Kidney tubule cell (primary cell): ENCODE measurements at regions not wholly inside any gene's neighbourhood (a gene's known extent, or its start where the extent isn't known, plus 50 kb on each side); places are given as distances from the start of the nearest gene placed in this dataset.
"Not testable (repeated sequence)": the region's sequence is repeated elsewhere in the genome, so short reads cannot be mapped to it uniquely, and the experiment has no call there.

Experiments used
- DNase-seq: peaks from one replicate; pipeline ENCODE4 v3.0.0-alpha.2; 2018; ENCODE audit warnings: low spot score

DNA sequence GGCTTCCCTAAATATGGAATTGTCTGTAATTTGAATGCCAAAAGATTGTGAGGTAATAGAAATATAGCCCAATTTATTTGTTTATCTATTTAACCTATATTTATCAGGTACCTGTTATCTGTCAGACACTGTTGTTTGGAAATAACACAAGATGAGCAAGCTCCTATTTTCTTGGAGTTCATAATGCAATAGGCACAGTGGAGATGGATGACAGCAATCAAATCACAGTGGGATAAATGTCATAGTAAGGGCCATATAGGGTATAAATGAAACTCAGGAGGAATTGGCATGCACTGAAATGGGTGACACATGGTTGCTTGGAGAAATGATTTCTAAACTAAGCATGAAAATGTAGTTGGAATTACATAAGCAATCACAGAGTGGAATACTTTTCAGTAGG lies 761.8 kb upstream of the MBL2 start:
- DNase-seq, result no peak

DNA sequence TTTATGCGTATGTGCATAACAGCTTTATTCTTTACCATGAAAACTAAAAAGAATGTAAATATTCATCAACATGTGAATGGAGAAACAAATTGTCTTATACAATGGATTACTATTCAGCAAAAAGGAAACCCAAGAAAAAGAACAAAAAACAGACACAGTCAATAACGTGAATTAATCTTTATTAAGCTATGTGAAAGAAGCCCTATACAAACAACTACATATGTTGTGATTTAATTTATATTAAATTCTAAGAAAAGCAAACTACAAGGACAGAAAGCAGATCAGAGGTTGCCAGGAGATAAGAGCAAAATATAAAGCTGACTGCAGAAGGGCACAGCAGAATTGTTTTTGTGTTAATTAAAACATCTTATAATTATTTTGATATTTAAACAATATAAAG lies 756.4 kb upstream of the MBL2 start:
- no peak for DNase-seq

DNA sequence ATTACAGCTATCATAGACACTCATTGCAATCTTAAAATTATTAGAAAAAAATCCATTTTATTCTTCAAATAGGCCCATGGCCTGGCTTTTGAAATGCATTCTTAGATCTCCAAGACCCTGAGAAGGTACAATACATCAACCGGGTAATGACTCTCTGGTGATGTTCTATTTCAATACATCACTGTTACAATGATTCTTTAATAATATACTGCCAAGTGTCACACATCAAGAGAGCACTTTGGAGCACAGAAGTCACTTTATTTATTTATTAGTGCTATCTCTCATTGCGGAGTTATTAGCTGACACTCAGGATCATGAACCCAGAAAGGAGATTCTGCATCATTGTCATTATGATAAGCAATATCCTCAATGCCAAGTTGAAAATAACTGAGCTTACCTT lies 748.5 kb upstream of the MBL2 start:
- DNase-seq, result no peak

DNA sequence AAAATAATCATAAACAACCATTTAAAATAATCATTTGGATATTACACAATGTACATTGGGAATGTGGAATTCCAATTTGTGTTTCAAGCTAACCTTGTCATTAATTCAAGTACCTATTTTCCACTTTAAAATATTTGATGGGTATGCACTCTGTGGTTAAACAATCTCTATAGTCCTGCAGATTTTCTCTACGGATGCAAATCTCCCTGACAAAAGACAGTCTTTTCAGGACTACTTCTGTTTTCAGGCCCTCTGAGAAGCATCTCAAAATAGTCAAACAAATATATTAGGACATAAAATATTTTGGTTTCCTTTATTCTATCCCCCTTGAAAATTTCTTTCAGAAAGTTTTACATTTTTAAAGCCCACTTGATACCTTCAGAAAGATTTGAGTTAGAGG lies 735.6 kb upstream of the MBL2 start:
- DNase-seq, result no peak

DNA sequence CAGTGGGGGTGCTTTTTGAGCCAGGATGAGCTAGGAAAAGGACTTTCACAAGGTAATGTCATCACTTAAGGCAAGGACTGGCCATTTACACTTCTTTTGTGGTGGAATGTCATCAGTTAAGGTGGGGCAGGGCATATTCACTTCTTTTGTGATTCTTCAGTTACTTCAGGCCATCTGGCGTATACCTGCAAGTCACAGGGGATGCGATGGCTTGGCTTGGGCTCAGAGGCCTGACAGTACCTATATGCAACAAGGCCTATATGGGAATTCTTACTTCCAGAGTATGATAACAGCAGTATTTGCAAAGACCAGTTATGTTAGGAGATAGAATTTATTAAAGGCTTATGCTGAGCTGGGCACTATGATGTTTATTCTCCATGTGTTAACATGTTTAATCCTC lies 731.9 kb upstream of the MBL2 start:
- not testable (repeated sequence) for DNase-seq

DNA sequence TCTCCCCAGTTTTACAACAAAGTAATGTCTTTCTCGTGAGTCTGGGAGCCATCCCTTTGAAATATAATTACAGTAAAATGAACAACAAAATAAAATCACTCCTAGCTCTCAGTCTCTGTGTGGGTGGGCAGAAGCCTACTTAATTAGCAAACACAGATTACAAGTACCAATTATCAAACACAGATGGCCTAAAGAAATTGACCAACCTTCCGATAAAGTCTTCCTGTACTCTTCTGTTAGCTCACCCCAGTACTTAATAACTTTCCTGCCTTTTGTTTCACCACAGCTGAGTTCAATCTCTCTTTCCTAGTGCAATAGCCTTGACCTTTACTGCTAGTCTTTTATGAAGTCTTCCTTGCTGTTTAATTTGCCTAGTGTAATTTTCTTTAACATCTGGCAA lies 719.2 kb upstream of the MBL2 start:
- no peak for DNase-seq

DNA sequence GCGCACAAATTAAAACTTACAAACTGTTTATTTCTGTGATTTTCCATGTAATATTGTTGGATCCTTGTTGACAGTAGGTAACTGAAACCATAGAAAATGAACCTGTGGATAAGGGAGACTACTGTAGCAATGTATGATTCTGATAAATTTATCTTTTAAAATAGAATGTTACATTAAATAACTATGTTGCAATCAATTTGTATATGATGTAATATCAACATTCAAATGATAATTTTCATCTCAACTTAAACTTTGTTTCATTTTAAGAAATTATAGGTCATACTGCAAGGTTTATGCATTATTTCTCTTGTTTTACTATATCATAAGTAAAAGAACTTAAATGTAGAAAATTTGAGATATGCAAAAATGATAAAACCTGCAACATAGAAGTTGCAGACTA lies 718.0 kb upstream of the MBL2 start:
- no peak for DNase-seq

DNA sequence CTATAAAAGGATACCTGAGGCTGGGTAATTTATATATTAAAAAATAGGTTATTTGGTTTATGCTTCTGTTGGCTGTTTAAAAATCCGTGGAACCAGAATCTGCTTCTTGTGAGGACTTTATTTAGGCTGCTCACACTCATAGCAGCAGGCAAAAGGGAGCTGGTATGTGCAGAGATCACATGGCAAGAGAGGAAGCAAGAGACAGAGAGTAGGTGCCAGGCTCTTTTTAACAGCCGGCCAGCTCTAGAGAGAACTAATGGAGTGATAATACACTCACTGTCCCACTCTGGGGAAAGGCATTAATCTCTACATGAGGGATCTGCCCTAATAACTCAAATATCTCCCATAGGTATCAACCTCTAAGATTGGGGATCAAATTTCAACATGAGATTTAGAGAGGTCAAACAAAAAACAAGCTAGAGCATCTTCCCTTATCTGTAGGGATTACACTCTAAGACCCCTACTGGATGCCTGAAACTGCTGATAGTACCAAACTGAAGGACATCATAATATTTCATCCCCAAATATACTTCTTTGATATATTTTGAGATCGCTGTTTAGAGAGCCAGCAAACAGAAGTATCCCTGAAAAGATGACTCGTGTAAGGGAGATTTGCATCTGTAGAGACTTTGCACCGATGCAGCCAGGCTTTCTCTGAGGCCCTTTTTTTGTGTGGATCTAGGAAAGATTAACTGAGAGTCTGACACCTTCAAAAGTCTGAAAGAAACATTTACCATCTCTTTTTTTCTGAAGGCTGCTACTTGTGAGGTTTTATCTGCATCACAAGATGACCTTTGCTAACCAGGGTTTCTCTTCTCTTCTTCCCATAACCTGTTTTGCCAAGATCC lies 717.0 kb upstream of the MBL2 start:
- DNase-seq, result no peak

DNA sequence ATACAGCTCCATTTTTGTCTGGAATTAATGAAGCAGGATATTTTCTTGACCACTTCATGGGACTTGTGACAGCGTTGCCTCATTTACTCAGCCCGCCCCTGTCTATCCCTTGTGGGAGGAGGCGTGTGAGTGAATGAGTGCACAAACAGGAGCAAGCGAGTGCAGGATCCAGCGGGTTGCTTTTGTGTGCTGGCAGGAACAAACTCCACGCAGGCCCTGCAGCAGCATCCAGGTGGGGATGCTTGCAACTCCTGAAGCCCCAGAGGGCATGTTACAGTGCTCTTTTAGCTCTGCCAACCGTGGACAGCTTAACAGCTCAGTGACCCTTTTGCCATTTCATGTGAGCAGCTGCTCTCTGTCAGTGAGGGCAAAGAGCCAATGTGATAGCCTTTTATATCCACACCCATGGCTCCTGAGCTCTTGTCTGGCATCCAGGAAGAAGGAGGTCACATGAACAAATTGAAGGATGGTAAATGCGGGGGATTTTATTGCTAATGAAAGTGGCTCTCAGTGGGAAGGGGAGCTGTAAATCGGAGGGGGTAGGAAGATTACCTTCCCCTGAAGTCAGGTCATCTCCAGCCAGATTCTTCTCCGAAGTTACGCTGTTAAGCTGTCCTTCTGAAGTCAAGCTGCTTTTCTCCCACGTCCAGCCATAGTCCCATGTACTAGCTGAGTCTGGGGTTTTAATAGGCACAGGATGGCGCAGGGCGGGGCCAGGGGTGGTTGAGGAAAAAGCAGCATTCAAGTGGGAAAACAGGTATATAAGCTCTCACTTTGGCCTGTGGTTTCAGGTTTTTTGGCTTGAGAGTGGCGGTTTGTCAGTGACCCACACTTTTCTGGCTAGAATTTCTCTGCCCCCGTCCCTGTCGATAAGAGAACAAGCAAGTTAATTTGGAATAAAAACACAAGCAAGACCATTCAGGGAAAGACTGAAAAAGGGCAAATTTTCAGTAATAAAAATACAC lies 714.7 kb upstream of the MBL2 start:
- no peak for DNase-seq

DNA sequence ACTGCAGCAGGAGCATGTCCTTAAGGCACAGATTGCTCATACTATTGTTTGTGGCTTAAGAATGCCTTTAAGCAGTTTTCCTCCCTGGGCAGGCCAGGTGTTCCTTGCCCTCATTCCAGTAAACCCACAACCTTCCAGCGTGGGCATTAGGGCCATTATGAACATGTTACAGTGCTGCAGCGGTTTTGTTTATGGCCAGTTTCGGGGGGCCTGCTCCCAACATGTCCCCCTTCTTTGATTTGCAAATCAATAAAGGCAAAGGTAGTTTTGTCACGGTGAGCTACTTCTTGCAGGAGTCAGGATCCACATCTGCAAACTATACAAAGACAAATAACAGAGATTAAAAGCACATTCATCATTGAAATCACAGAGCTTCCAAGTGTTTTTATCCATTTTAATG lies 712.8 kb upstream of the MBL2 start:
- not testable (repeated sequence) for DNase-seq

DNA sequence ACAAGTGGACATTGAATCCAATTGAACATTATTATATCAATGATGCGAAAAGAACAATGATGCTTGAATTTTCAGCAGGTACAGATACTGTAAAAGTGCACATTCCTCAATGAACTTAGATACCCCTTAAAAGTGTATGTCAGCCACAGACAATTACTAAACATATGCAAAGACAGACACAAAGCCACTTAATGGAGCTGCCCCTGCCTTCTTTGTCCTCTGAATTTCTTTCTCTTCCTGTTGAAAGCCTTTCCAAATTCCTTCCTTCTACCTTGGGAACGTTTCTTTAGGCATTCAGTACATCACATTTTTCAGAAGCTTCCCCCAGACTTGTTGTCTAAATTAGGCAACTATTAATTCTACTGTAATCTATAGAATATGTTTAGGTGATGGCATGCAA lies 706.8 kb upstream of the MBL2 start:
- no peak for DNase-seq

DNA sequence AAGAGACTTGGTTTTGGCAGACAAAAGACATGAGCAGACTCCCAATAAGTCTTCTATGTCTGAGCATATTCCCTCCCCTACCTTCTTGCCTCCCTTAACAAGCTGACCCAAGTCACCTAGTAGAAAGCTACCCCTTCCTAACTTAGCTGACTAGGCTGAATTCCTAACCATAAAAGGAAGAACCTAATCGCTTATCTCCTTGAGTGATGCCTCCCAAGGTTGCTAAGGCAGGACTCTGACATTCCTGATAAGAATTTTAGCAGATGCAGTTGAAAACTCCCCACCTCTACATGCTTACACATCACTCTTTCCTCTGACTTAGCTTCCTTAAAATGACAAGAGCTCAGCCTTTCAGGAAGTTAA lies 704.7 kb upstream of the MBL2 start:
- no peak for DNase-seq

DNA sequence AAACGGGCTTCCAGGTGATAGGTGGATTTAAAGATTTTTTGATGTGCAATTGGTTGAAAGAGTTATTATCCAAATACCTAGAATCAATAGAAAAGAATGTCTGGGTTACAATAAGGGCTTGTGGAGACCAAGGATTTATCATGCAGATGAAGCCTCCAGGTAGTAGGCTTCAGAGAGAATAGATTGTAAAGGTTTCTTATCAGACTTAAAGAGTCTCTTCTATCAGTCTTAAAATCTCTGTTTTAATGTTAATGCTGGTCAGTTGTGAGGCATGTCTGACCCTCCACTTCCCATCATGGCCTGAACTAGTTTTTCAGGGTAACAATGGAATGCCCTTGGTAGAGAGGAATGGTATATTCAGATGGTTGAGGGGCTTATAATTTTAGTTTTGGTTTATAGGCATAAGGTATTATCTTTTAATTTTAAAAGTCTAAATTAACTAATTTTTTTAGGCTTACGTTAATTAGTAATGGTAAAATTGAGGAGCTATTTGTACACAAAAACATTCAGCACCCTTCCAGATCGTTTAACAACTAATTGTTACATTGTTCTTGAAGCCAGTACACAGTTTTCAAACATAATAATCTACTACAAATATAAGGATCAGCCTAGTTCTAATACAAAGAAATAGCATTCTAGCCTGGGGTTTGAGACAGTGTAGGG lies 704.2 kb upstream of the MBL2 start:
- DNase-seq, result no peak

DNA sequence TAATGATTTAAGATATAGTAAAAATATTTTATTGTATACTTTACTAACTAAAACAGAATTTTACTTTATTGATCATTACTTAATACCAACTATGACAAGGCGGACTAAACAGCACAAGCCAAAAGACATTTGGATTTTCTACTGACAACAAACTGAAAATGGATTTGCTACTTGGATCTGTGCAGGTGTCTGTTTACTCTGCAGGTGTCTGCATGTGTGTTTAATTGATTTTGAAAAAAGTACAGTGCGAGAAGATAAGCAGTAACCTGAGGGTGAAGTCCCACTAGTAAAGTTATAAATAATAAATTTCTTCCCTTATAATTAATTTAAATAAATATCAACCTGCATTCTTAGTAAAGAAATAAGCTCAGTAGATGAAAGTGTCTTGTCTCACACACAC lies 696.8 kb upstream of the MBL2 start:
- DNase-seq, result no peak

DNA sequence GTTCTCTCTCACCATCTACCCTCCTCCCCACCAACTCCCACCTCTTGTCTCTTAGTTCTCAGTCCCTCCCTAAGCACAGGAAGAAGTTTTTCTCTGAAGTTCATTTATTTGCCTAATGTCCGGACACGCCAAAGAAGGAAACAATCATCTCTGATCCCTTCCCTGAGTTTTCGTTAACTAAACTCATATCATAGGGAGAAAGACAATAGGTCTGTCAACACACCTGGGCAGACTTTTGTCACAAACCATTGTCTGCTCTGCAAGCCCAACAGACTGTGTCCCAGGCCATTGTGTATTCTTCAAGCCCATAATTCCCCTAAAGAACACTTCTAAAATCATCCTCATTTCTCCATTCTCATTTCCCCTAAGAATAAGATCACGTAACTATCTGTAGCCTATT lies 691.0 kb upstream of the MBL2 start:
- DNase-seq, result no peak

DNA sequence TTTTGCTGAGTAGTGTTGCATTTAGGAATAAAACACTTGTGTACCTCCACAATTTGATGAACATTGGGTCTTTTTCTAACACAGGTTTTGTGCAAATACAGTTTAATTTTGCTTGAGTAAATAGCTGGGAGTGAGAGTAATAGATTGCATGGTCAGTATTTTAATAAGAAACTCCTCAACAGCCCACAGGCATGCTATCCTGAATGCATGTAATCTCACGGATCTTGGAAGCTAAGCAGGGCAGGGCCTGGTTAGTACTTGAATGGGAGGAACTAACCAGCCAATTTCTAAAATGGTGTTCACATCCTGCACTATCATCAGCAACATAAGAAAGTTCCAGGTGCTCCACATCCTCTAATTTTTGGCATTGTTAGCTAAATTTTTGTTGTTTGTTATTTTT lies 685.4 kb upstream of the MBL2 start:
- no peak for DNase-seq

DNA sequence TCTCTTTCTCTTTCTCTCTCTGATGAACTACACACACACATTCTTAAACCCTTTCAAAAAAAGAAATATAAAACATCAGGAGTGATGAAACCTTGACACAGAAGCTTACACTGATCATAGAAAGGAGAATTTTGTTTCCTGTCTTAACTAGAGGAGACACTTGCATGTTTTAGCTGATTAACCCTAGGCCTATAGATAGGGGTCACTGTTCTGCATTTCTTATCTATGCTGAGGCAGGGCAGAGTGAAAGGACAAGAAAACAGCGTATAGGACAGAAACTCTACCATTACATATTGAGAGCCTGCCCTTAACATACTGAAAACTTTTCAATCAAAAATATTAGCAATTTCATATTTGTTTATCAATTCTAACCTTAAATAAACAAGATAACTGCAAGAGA lies 680.6 kb upstream of the MBL2 start:
- DNase-seq, result no peak

DNA sequence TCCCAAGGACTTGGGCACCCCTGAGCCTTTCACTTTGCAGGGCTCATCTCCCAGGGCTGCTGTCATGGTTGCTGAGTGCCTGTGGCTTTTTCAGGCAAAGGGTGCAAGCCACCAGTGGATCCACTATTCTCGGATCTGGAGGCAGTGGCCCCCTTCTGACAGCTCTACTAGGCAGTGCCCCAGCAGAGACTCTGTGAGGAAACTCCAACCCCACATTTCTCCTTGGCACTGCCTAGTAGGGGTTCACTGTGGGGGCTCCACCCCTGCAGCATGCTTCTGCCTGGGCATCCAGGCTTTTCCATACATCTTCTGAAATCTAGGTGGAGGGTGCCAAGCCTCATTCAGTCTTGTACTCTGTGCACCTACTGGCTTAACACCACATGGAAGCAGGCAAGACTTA lies 675.0 kb upstream of the MBL2 start:
- DNase-seq, result no peak

DNA sequence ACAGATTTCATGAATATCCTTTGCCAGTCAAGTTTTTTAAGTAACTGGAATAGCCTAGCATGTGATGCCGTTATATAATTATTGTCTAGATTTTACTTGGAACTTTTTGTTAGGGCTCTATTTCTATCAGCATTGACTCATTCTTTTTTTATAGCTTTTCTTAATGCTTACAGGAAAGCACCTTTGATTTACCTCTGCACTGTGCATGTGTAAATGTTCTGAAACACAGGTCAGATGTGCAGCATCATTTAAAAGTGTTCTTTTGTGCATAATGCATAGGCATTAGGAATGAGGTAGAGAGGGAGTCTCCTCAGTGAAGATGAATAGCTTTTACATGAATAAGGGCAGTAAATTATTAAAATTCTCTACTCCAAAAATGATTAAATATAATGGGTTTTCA lies 669.3 kb upstream of the MBL2 start:
- no peak for DNase-seq

DNA sequence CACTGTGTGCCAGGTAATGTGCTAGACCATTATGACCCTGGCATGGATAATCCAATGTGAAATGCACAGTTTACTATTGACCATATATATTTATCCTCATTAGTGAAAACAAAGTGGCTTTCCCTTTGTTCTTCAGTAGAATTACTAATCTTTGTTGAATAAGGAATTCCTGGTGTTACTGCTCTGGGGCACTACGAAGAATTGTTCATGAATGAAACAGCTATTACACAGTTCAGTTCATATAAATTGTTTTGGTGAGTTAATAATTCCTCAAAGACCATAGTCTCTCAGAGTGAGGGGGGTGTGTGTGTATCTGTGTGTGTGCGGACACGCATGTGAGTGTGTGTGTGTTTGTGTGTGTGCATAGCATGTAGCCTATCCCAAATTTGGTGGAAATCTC lies 668.0 kb upstream of the MBL2 start:
- DNase-seq, result no peak

DNA sequence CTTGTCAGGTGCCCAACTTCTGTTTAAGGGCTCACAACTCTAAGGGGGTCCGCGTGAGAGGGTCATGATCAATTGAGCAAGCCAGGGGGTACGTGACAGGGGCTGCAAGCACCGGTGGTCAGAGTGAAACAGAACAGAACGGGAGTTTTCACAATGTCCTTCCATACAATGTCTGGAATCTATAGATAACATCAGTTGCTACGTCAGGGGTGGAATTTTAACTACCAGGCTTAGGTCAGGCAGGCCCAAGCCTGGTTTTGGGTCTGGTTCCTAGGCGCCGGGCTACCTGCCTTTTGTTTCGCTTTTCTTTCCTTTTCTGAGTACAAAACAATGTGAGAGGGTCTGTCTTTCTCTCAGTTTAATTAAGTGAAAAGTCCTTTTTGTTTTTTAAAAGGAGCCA lies 666.5 kb upstream of the MBL2 start:
- DNase-seq, result not testable (repeated sequence)

DNA sequence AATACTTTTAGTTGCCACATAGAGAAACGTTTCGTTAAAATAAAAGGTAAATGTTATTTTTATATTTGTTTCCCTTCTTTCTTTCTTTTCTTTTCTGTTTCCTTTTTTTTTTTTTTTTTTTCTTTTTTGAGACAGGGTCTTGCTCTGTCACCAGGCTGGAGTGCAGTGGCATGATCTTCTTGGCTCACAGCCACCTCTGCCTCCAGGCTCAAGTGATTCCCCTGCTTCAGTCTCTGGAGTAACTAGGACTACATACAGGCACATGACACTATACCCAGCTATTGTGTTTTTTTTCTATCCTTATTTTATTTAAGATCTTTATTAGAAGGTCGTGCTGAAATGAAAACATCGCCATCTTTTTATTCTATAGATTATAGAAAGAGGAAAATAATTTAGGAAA lies 661.8 kb upstream of the MBL2 start:
- DNase-seq, result no peak

DNA sequence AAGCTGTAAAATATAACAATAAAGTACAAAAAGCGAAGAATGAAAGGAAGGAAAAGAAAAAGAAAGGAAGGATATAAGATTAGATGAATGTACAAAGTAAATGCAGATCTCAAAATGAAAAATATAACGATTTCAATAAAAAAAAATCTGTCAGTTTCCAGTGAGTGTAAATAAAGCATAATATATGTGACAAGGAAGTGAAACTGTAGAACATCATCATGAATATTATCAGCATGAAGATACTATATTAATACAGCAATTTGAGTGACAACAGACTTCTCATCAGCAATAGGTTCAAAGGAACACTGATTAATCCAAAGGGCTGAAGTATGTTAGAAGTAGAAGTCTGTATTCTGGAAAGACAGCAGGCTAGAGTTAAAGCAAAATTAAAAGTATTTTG lies 659.5 kb upstream of the MBL2 start:
- no peak for DNase-seq
